ENCODE measurements at regions not wholly inside any gene's neighbourhood (a gene's known extent, or its start where the extent isn't known, plus 50 kb on each side); places are given as distances from the start of the nearest gene placed in this dataset.

GRCh38 chr18:24657444-24657842 lies 197.0 kb downstream of the HRH4 start (continued):
- TF ChIP-seq CHD2 (IDR thresholded peaks at IDR 0.05; ENCODE audit: low read length) (no peak), JUND (IDR thresholded peaks at IDR 0.05; ENCODE audit: low read length) (no peak), POU5F1 (IDR thresholded peaks at IDR 0.05; ENCODE audit: low read depth, low read length) (no peak)
